ENCODE measurements at regions not wholly inside any gene's neighbourhood (a gene's known extent, or its start where the extent isn't known, plus 50 kb on each side); places are given as distances from the start of the nearest gene placed in this dataset.

GRCh38 chr5:152297866-152298265 lies 107.2 kb downstream of the NMUR2 start:
- ChIA-PET RAD21 (ENCODE audit: unreplicated experiment) (no interaction called here), CTCF (no interaction called here), SMC1A (ENCODE audit: uncharacterized antibody, unreplicated experiment) (no interaction called here), POLR2A (no interaction called here)
- Histone ChIP-seq H3K27me3 (replicated peaks in 1 of 2; ENCODE audit: control insufficient read depth in 2 of 2, insufficient read depth in 2 of 2, low read length in 1 of 2) (no peaks in the 10 kb centered on the region; a peak in 1 of 4 replicates), H3K9me3 (replicated peaks; ENCODE audit: control insufficient read depth, insufficient read depth, low read length) (no peaks in the 10 kb centered on the region), H3K36me3 (ENCODE audit: control insufficient read depth in 2 of 2, insufficient read depth in 2 of 2, low read length in 1 of 2) (no peaks in the 10 kb centered on the region), H3K27ac (ENCODE audit: control insufficient read depth, insufficient read depth) (no peak overlapping the region), H3K4me1 (ENCODE audit: control insufficient read depth, insufficient read depth, low read length) (no peaks in the 10 kb centered on the region), H3K9ac (ENCODE audit: control insufficient read depth, insufficient read depth, low read length) (no peak overlapping the region), H3K4me2 (ENCODE audit: control insufficient read depth, insufficient read depth) (no peak overlapping the region), H2AFZ (ENCODE audit: control insufficient read depth, low read depth, low read length) (no peak overlapping the region), H3K4me3 (no peak overlapping the region), H4K20me1 (ENCODE audit: control insufficient read depth, insufficient read depth) (no peaks in the 10 kb centered on the region), H3K79me2 (ENCODE audit: control insufficient read depth, insufficient read depth, low read length) (no peaks in the 10 kb centered on the region)
- in situ Hi-C loops (cut with MboI) (no loop called here), intact Hi-C loops (cut with micrococcal nuclease; ENCODE audit: unreplicated experiment) (no loop called here)
- FAIRE-seq: no peak
- TF ChIP-seq PML (IDR thresholded peaks at IDR 0.05; ENCODE audit: low read length) (no peak), SIX5 (IDR thresholded peaks at IDR 0.05; ENCODE audit: low read depth, low read length, severe bottlenecking) (no peak), GATAD2B (conservative IDR thresholded peaks at IDR 0.05; ENCODE audit: low read depth) (no peak)
- BruUV-seq (replicated peaks): no TSS peak
- no peak for DNase-seq (ENCODE audit: low read depth, low spot score)
- no peak for ATAC-seq

DNA sequence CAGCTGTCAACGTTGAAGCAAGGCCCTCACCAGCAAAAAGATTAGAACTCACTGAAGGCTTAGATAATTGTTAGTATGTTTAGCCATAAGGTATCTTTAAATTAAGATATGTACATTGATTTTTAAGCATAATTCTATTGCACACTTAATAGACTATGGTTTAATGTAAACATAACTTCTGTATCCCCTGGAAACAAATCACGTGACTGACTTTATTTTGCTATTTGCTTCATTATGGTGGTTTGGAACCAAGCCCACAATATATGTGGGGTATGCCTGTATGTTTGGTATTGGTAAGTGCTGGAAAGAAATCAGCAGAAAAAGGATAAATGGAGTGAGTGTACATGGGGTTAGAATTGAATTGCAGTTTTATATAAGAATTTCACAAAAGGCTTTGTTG lies 111.9 kb downstream of the NMUR2 start:
- no TSS peak for BruUV-seq (replicated peaks)
- H3K9ac ChIP-seq (ENCODE audit: control insufficient read depth, insufficient read depth, low read length): no peak overlapping the region
- RAD21 ChIA-PET (ENCODE audit: unreplicated experiment): no interaction called here
- in situ Hi-C loops (cut with MboI) (no loop called here), intact Hi-C loops (cut with micrococcal nuclease; ENCODE audit: unreplicated experiment) (no loop called here)
- no peak for TF ChIP-seq MEF2A (IDR thresholded peaks at IDR 0.05; ENCODE audit: insufficient read depth, low read depth, low read length)
- no peak for TF ChIP-seq NFYA (IDR thresholded peaks at IDR 0.05; ENCODE audit: borderline replicate concordance, low read depth, low read length)
- TF ChIP-seq, protein P1, sequence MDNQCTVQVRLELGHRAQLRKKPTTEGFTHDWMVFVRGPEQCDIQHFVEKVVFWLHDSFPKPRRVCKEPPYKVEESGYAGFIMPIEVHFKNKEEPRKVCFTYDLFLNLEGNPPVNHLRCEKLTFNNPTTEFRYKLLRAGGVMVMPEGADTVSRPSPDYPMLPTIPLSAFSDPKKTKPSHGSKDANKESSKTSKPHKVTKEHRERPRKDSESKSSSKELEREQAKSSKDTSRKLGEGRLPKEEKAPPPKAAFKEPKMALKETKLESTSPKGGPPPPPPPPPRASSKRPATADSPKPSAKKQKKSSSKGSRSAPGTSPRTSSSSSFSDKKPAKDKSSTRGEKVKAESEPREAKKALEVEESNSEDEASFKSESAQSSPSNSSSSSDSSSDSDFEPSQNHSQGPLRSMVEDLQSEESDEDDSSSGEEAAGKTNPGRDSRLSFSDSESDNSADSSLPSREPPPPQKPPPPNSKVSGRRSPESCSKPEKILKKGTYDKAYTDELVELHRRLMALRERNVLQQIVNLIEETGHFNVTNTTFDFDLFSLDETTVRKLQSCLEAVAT (IDR thresholded peaks at IDR 0.05): no peak
- no peak for TF ChIP-seq ZNF384 (IDR thresholded peaks at IDR 0.05; ENCODE audit: borderline replicate concordance, low read depth, low read length)
- WGBS (ENCODE audit: insufficient coverage, insufficient replicate concordance, low lambda C conversion rate, missing lambda C conversion rate): 2% methylated on average over 2 of the region's 2 CpGs
- H4K20me1 ChIP-seq (ENCODE audit: control insufficient read depth, insufficient read depth): no peaks in the 10 kb centered on the region
- H3K27ac ChIP-seq (ENCODE audit: control insufficient read depth, insufficient read depth): no peak overlapping the region
- no peaks in the 10 kb centered on the region for H3K27me3 ChIP-seq (replicated peaks in 1 of 2; ENCODE audit: control insufficient read depth in 2 of 2, insufficient read depth in 2 of 2, low read length in 1 of 2)
- H3K9me3 ChIP-seq (replicated peaks; ENCODE audit: control insufficient read depth, insufficient read depth, low read length): no peaks in the 10 kb centered on the region
- H3K36me3 ChIP-seq (ENCODE audit: control insufficient read depth in 2 of 2, insufficient read depth in 2 of 2, low read length in 1 of 2): no peaks in the 10 kb centered on the region
- H3K79me2 ChIP-seq (ENCODE audit: control insufficient read depth, insufficient read depth, low read length): no peaks in the 10 kb centered on the region
- no peak overlapping the region for H3K4me3 ChIP-seq
- POLR2A ChIA-PET: no interaction called here
- FAIRE-seq (no peak), DNase-seq (ENCODE audit: low read depth, low spot score) (no peak), ATAC-seq (no peak)
- H3K4me1 ChIP-seq (ENCODE audit: control insufficient read depth, insufficient read depth, low read length): no peaks in the 10 kb centered on the region
- CTCF ChIA-PET: no interaction called here
- SMC1A ChIA-PET (ENCODE audit: uncharacterized antibody, unreplicated experiment): no interaction called here
- H2AFZ ChIP-seq (ENCODE audit: control insufficient read depth, low read depth, low read length): no peak overlapping the region
- H3K4me2 ChIP-seq (ENCODE audit: control insufficient read depth, insufficient read depth): no peak overlapping the region
